Uterus (tissue), 3 donors: ENCODE measurements at regions not wholly inside any gene's neighbourhood (a gene's known extent, or its start where the extent isn't known, plus 50 kb on each side); places are given as distances from the start of the nearest gene placed in this dataset.

Source experiments
- DNase-seq, 2 donors: peaks; one replicate each; pipeline ENCODE4 v3.0.0-alpha.2; 2019 to 2020
- H3K27ac ChIP-seq, 2 donors: fragments of 200-600 bp; sonication (generic); 1 replicate in 1 of 2; 2 replicates in 1 of 2; pipeline ENCODE4 v1.5.1; 2016 to 2018
- H3K27me3 ChIP-seq, 2 donors: fragments of 200-600 bp; sonication (generic); one replicate each; pipeline ENCODE4 v1.5.1; 2018 to 2019; ENCODE audit warnings: control low read depth in 1 of 2
- H3K36me3 ChIP-seq, 2 donors: fragments of 200-600 bp; sonication (generic); one replicate each; pipeline ENCODE4 v1.5.1; 2019; ENCODE audit warnings: control low read depth in 1 of 2
- H3K4me1 ChIP-seq, 2 donors: fragments of 200-600 bp; sonication (generic); one replicate each; pipeline ENCODE4 v1.5.1; 2018 to 2019; ENCODE audit warnings: control low read depth in 1 of 2
- H3K4me3 ChIP-seq, 2 donors: fragments of 200-600 bp; sonication (generic); 1 replicate in 1 of 2; 2 replicates in 1 of 2; pipeline ENCODE4 v1.5.1; 2018 to 2019; ENCODE audit warnings: mild to moderate bottlenecking in 1 of 2
- H3K9me3 ChIP-seq, 2 donors: fragments of 200-600 bp; sonication (generic); one replicate each; pipeline ENCODE4 v1.5.1; 2019; ENCODE audit warnings: control low read depth in 1 of 2
- POLR2A ChIP-seq, 2 donors: fragments of 450-650 bp; IDR thresholded peaks; one replicate each; pipeline ENCODE4 v1.6.1; 2016; ENCODE audit warnings: antibody characterized with exemption in 2 of 2, mild to moderate bottlenecking in 1 of 2, moderate library complexity in 1 of 2
- intact Hi-C: fragments of 100-400 bp; cut with DNase I; formaldehyde crosslinking; loops from one replicate; pipeline ENCODE4 v1.15.1; 2023; ENCODE audit warnings: low total_unique reads
- TF ChIP-seq, protein P1 (sequence below), 4 experiments: fragments of 200-600 bp in 2 of 4; fragments of 450-650 bp in 2 of 4; sonication (generic) in 2 of 4; IDR thresholded peaks; one replicate each; pipeline ENCODE4 v1.5.1; 2016 to 2019; ENCODE audit warnings: antibody characterized with exemption in 4 of 4, mild to moderate bottlenecking in 2 of 4, moderate library complexity in 1 of 4
- donor health status: DM: yes; HTN: yes; CAD: no.

DNA sequence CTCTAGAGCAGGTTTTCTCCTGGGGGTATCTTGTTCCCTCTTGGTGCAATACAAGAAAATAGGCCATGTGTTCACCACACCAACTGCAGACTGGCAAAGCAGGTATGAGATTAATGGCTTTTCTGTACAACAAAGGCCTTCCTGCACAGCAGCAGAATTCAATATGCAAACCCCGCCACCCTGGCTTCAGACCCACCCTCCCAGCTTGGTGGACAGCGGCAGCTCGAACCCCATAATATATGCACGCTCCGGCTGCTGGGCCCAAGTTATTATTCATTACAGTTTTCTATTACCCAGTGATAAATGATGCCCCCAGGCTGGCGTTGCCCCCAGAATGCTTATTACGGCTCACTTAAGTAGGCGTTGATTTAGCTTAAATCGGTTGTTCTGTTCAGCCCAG lies 144.2 kb downstream of the RRAGC start:
- Histone ChIP-seq H3K27ac (no peak overlapping the region), H3K27me3 (no peaks in the 10 kb centered on the region), H3K4me3 (no peak overlapping the region), H3K9me3 (no peaks in the 10 kb centered on the region), H3K36me3 (no peaks in the 10 kb centered on the region), H3K4me1 (no peaks in the 10 kb centered on the region)
- no peak for DNase-seq
- intact Hi-C loops, result no loop called here
- no peak for TF ChIP-seq POLR2A (IDR thresholded peaks at IDR 0.05)
- TF ChIP-seq, protein P1, sequence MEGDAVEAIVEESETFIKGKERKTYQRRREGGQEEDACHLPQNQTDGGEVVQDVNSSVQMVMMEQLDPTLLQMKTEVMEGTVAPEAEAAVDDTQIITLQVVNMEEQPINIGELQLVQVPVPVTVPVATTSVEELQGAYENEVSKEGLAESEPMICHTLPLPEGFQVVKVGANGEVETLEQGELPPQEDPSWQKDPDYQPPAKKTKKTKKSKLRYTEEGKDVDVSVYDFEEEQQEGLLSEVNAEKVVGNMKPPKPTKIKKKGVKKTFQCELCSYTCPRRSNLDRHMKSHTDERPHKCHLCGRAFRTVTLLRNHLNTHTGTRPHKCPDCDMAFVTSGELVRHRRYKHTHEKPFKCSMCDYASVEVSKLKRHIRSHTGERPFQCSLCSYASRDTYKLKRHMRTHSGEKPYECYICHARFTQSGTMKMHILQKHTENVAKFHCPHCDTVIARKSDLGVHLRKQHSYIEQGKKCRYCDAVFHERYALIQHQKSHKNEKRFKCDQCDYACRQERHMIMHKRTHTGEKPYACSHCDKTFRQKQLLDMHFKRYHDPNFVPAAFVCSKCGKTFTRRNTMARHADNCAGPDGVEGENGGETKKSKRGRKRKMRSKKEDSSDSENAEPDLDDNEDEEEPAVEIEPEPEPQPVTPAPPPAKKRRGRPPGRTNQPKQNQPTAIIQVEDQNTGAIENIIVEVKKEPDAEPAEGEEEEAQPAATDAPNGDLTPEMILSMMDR (IDR thresholded peaks at IDR 0.05), result no peak

DNA sequence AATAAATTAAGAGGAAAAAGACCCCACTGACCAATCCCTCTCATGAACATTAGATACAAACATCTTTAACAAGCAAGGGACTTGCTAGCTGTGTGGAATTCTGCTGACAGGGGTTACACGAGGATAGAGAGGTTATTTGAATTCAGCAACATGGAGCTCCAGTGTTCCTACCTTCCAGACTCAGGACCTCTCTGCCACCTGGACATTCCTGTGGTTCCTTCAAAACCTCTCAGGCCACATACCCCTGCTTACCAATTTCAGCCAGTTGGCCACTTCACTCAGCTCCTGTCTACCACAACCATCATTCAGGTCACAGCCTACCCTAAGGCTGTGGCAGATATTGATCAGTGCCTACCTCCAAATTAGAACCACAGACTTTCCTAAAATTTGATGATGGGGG lies 147.5 kb downstream of the RRAGC start:
- no peaks in the 10 kb centered on the region for H3K9me3 ChIP-seq
- intact Hi-C loops, result no loop called here
- no peak overlapping the region for H3K27ac ChIP-seq
- H3K27me3 ChIP-seq, result no peaks in the 10 kb centered on the region
- no peaks in the 10 kb centered on the region for H3K36me3 ChIP-seq
- no peak for DNase-seq
- no peaks in the 10 kb centered on the region for H3K4me1 ChIP-seq
- TF ChIP-seq, protein P1 (IDR thresholded peaks at IDR 0.05), result no peak
- TF ChIP-seq POLR2A (IDR thresholded peaks at IDR 0.05), result no peak
- H3K4me3 ChIP-seq, result no peak overlapping the region

DNA sequence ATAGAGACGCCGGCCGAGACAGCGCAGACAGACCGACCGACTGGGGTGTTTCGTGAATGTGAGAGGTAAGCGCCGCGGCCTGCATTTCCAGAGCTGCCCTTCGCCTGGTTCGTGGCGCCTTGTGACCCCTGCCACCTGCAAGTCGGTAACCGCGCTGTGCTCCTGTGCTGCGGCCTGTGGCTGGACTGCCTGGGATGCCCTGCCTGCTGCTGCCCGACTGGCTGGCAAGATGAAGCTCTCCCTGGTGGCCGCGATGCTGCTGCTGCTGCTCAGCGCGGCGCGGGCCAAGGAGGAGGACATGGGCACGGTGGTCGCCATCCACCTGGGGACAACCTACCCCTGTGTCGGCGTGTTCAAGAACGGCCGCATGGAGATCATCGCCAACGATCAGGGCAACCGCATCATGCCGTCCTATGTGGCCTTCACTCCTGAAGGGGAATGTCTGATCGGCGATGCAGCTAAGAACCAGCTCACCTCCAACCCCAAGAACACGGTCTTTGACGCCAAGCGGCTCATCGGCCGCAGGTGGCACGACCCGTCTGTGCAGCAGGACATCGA lies 150.8 kb downstream of the RRAGC start:
- no peaks in the 10 kb centered on the region for H3K36me3 ChIP-seq
- no peaks in the 10 kb centered on the region for H3K27me3 ChIP-seq
- H3K27ac ChIP-seq, result no peak overlapping the region
- intact Hi-C loops, result no loop called here
- no peaks in the 10 kb centered on the region for H3K4me1 ChIP-seq
- TF ChIP-seq, protein P1 (IDR thresholded peaks at IDR 0.05), result no peak
- TF ChIP-seq POLR2A (IDR thresholded peaks at IDR 0.05), result no peak
- H3K4me3 ChIP-seq, result no peak overlapping the region
- peaks cover 0 to 14% of the 10 kb centered on the region in 2 donors for H3K9me3 ChIP-seq
- no peak for DNase-seq

DNA sequence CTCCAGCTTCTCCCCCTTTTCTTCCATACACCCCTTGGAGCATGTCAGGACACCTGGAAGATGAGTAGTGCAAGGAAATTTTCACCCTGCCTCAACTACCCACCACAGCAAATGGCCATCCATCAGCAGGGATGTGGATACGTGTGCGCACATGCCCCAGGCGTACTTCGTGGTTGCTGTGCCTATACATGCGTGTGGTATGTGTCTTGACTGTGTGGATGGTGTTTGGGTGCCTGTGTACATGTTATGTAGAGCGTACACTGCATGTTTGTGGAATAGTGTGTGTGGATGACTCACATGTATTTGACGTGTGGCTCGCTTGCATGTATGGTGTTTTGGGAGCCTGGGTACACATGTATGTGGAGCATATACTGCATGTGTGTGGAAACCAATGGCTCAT lies 158.5 kb downstream of the RRAGC start:
- Histone ChIP-seq H3K27ac (no peak overlapping the region), H3K36me3 (no peaks in the 10 kb centered on the region), H3K9me3 (peaks cover 0 to 9% of the 10 kb centered on the region in 2 donors), H3K4me1 (no peaks in the 10 kb centered on the region), H3K27me3 (no peaks in the 10 kb centered on the region), H3K4me3 (no peak overlapping the region)
- intact Hi-C loops, result no loop called here
- no peak for DNase-seq
- TF ChIP-seq, protein P1 (IDR thresholded peaks at IDR 0.05), result no peak
- TF ChIP-seq POLR2A (IDR thresholded peaks at IDR 0.05), result no peak

DNA sequence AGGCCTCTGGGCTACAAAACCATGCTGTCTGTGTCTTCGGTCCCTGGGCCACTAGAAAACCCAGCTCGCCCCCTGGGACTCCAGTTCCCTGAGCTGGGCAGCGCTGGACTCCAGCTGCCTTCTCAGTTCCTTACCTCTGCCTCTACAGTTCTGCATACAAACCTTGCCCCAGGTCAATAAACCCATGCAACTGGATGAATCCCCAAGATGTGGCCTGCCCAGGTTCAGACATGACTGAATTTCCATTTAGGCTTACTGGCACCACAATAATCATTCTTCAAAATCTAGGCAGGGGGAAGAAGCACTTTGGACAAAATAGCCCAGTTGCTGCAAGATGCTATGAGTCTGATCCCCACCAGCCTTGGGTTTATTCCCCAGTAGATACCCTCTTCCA lies 159.5 kb downstream of the RRAGC start:
- Histone ChIP-seq H3K36me3 (no peaks in the 10 kb centered on the region), H3K27me3 (no peaks in the 10 kb centered on the region), H3K4me1 (no peaks in the 10 kb centered on the region), H3K9me3 (no peaks in the 10 kb centered on the region), H3K27ac (no peak overlapping the region), H3K4me3 (no peak overlapping the region)
- intact Hi-C loops, result no loop called here
- no peak for DNase-seq
- no peak for TF ChIP-seq POLR2A (IDR thresholded peaks at IDR 0.05)
- TF ChIP-seq, protein P1 (IDR thresholded peaks at IDR 0.05), result no peak
